Suprapubic skin (tissue), 4 donors: ENCODE measurements at regions not wholly inside any gene's neighbourhood (a gene's known extent, or its start where the extent isn't known, plus 50 kb on each side); places are given as distances from the start of the nearest gene placed in this dataset.

Experiments
- POLR2A ChIP-seq, 2 donors: fragments of 450-650 bp; IDR thresholded peaks; one replicate each; pipeline ENCODE4 v1.6.1; 2017; ENCODE audit warnings: antibody characterized with exemption in 2 of 2, mild to moderate bottlenecking in 2 of 2, moderate library complexity in 2 of 2
- POLR2AphosphoS5 ChIP-seq, 3 donors: sonication (generic); formaldehyde crosslinking; IDR thresholded peaks; one replicate each; pipeline ENCODE4 v1.6.1; 2017; ENCODE audit warnings: antibody characterized with exemption in 3 of 3
- TF ChIP-seq, protein P1 (sequence below), 2 donors: fragments of 200-600 bp in 1 of 2; fragments of 450-650 bp in 1 of 2; sonication (generic) in 1 of 2; IDR thresholded peaks; one replicate each; pipeline ENCODE4 v1.5.1; 2016 to 2019; ENCODE audit warnings: antibody characterized with exemption in 2 of 2, mild to moderate bottlenecking in 1 of 2, moderate library complexity in 1 of 2

DNA sequence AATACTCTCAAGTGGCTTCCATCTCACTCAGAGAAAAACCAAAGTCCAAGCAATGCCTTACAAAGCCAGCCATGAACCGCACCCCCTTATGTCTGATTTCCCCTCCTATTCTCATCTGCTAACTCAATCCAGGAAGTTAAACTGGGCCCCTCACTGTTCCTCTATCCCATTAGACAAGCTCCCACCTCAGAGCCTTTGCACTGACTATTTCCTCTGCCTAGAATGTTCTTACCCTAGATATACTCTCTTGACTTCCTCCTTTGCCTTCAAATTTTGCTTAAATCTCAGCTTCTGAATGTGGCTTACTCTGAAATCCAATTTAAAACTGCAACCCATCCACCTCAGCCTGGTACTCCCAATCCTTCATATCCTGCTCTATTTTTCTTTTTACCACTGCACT lies 257.0 kb upstream of the USP15 start:
- TF ChIP-seq, protein P1, sequence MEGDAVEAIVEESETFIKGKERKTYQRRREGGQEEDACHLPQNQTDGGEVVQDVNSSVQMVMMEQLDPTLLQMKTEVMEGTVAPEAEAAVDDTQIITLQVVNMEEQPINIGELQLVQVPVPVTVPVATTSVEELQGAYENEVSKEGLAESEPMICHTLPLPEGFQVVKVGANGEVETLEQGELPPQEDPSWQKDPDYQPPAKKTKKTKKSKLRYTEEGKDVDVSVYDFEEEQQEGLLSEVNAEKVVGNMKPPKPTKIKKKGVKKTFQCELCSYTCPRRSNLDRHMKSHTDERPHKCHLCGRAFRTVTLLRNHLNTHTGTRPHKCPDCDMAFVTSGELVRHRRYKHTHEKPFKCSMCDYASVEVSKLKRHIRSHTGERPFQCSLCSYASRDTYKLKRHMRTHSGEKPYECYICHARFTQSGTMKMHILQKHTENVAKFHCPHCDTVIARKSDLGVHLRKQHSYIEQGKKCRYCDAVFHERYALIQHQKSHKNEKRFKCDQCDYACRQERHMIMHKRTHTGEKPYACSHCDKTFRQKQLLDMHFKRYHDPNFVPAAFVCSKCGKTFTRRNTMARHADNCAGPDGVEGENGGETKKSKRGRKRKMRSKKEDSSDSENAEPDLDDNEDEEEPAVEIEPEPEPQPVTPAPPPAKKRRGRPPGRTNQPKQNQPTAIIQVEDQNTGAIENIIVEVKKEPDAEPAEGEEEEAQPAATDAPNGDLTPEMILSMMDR (IDR thresholded peaks at IDR 0.05) = no peak
- TF ChIP-seq POLR2AphosphoS5 (IDR thresholded peaks at IDR 0.05) (no peak), POLR2A (IDR thresholded peaks at IDR 0.05) (no peak)
